Astrocyte (in vitro differentiated cells and primary cell): ENCODE measurements at regions not wholly inside any gene's neighbourhood (a gene's known extent, or its start where the extent isn't known, plus 50 kb on each side); places are given as distances from the start of the nearest gene placed in this dataset.

Source experiments
- DNase-seq: peaks from one replicate; pipeline ENCODE4 v3.0.0-alpha.2; 2010; ENCODE audit warnings: low read depth
- FAIRE-seq: peaks from 2 replicates; lab custom pipeline; 2011; peaks lifted over from hg19 to GRCh38; lab: Jason Lieb, UNC
- H2AFZ ChIP-seq: 2 replicates; pipeline ENCODE4 v1.6.0; 2012; ENCODE audit warnings: low read depth, low read length, inconsistent platforms
- H3K27ac ChIP-seq: 2 replicates; pipeline ENCODE4 v1.5.1; 2011; ENCODE audit warnings: low read depth, low read length, inconsistent platforms
- H3K27me3 ChIP-seq: 2 replicates; pipeline ENCODE4 v1.6.0; 2011; ENCODE audit warnings: low read length, inconsistent platforms; ENCODE audit not compliant: insufficient read depth
- H3K36me3 ChIP-seq: 2 replicates; pipeline ENCODE4 v1.5.1; 2011; ENCODE audit warnings: low read length, inconsistent platforms; ENCODE audit not compliant: insufficient read depth
- H3K4me1 ChIP-seq: 2 replicates; pipeline ENCODE4 v1.5.1; 2011; ENCODE audit warnings: low read length, inconsistent platforms; ENCODE audit not compliant: insufficient read depth
- H3K4me2 ChIP-seq: 2 replicates; pipeline ENCODE4 v1.6.0; 2012; ENCODE audit warnings: low read length, inconsistent platforms
- H3K4me3 ChIP-seq: 2 replicates; pipeline ENCODE4 v1.5.1; 2011; ENCODE audit warnings: low read depth, mild to moderate bottlenecking, low read length, inconsistent platforms; ENCODE audit not compliant: insufficient read depth
- H3K79me2 ChIP-seq: 2 replicates; pipeline ENCODE4 v1.6.0; 2012; ENCODE audit warnings: mild to moderate bottlenecking, low read length, inconsistent platforms; ENCODE audit not compliant: insufficient read depth
- H3K9ac ChIP-seq: 2 replicates; pipeline ENCODE4 v1.6.0; 2012; ENCODE audit warnings: mild to moderate bottlenecking, low read length, inconsistent platforms
- H3K9me3 ChIP-seq: 2 replicates; pipeline ENCODE4 v1.5.1; 2012; ENCODE audit warnings: low read depth, mild to moderate bottlenecking, low read length, inconsistent platforms; ENCODE audit not compliant: insufficient read depth
- H4K20me1 ChIP-seq: 2 replicates; pipeline ENCODE4 v1.6.0; 2012; ENCODE audit warnings: low read length, inconsistent platforms; ENCODE audit not compliant: insufficient read depth
- H3K27ac Mint-ChIP-seq: one replicate; pipeline ENCODE4 v1.8.0; 2021; ENCODE audit warnings: mild to moderate bottlenecking, mixed read lengths; ENCODE audit not compliant: unreplicated experiment
- H3K27me3 Mint-ChIP-seq: one replicate; pipeline ENCODE4 v1.8.0; 2021; ENCODE audit warnings: low read depth, mixed read lengths; ENCODE audit not compliant: unreplicated experiment
- H3K36me3 Mint-ChIP-seq: one replicate; pipeline ENCODE4 v1.8.0; 2021; ENCODE audit warnings: low read depth, mixed read lengths; ENCODE audit not compliant: unreplicated experiment
- H3K4me1 Mint-ChIP-seq: one replicate; pipeline ENCODE4 v1.8.0; 2021; ENCODE audit warnings: low read depth, mixed read lengths; ENCODE audit not compliant: unreplicated experiment
- H3K4me3 Mint-ChIP-seq: one replicate; pipeline ENCODE4 v1.8.0; 2021; ENCODE audit warnings: mild to moderate bottlenecking, moderate library complexity, mixed read lengths; ENCODE audit not compliant: unreplicated experiment
- H3K9me3 Mint-ChIP-seq: one replicate; pipeline ENCODE4 v1.8.0; 2021; ENCODE audit warnings: mild to moderate bottlenecking, mixed read lengths; ENCODE audit not compliant: unreplicated experiment
- EZH2 ChIP-seq: IDR thresholded peaks from 2 replicates; pipeline ENCODE4 v1.6.1; 2012; ENCODE audit warnings: mild to moderate bottlenecking, low read length, inconsistent platforms; ENCODE audit not compliant: insufficient read depth
- TF ChIP-seq, protein P1 (sequence below): IDR thresholded peaks from 2 replicates; pipeline ENCODE4 v1.5.1; 2011; ENCODE audit warnings: low read depth, mild to moderate bottlenecking, inconsistent platforms, low read length, moderate library complexity; ENCODE audit not compliant: insufficient read depth

DNA sequence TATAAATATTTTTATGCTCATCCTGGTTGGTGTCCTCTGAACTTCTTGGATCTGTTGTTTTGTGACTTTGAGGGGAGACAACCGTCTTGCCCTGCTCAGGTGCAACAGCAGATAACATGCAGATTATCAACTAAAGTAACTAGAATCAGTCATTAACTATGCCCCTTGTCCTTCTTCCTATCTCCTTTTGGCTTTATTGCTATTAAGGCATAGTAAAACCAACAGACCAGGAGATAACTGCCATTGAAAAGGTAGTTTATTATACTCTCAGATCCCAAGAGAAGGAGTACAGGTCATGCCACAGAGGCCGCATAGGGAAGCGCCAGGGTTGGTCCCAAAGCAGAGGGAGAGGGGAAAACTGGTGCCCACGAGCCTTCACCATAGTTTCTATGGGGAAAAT lies 418.2 kb downstream of the GJA1 start:
- Mint-ChIP-seq H3K4me3 (no peak overlapping the region), H3K27me3 (no peaks in the 10 kb centered on the region), H3K27ac (no peak overlapping the region), H3K9me3 (no peaks in the 10 kb centered on the region), H3K36me3 (peaks cover 2% of the 10 kb centered on the region), H3K4me1 (peaks cover 18% of the 10 kb centered on the region)
- no peaks in the 10 kb centered on the region for H3K79me2 ChIP-seq
- H3K4me3 ChIP-seq = no peak overlapping the region
- H3K27ac ChIP-seq = no peak overlapping the region
- no peaks in the 10 kb centered on the region for H3K36me3 ChIP-seq
- H2AFZ ChIP-seq = no peak overlapping the region
- no peaks in the 10 kb centered on the region for H4K20me1 ChIP-seq
- H3K4me1 ChIP-seq = peaks cover 11% of the 10 kb centered on the region
- no peaks in the 10 kb centered on the region for H3K9me3 ChIP-seq
- TF ChIP-seq EZH2 = no peak
- TF ChIP-seq, protein P1, sequence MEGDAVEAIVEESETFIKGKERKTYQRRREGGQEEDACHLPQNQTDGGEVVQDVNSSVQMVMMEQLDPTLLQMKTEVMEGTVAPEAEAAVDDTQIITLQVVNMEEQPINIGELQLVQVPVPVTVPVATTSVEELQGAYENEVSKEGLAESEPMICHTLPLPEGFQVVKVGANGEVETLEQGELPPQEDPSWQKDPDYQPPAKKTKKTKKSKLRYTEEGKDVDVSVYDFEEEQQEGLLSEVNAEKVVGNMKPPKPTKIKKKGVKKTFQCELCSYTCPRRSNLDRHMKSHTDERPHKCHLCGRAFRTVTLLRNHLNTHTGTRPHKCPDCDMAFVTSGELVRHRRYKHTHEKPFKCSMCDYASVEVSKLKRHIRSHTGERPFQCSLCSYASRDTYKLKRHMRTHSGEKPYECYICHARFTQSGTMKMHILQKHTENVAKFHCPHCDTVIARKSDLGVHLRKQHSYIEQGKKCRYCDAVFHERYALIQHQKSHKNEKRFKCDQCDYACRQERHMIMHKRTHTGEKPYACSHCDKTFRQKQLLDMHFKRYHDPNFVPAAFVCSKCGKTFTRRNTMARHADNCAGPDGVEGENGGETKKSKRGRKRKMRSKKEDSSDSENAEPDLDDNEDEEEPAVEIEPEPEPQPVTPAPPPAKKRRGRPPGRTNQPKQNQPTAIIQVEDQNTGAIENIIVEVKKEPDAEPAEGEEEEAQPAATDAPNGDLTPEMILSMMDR = no peak
- no peak overlapping the region for H3K9ac ChIP-seq
- no peak for DNase-seq
- no peak overlapping the region for H3K4me2 ChIP-seq
- H3K27me3 ChIP-seq = no peaks in the 10 kb centered on the region
- no peak for FAIRE-seq

DNA sequence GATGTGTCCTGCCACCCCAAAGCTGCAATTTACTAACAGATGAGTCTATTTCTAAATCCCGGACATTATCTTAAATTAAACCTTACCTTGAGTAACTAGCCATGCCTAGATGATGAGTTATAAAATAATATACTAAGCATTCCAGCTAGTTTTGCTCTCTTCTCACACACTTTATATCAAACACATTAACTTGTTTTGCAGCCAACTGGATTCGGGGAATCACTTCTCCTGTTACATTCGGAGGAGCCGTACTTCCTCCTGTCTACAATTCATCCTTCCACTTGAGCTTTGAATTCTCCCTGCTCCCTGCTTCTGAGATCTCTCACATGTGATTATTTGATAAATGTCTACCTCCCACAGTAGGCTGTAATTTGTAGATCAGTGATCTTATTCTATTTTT lies 420.1 kb downstream of the GJA1 start:
- no peak overlapping the region for H3K4me3 Mint-ChIP-seq
- peaks cover 2% of the 10 kb centered on the region for H3K36me3 Mint-ChIP-seq
- FAIRE-seq = no peak
- no peak for TF ChIP-seq EZH2
- TF ChIP-seq, protein P1 = no peak
- no peaks in the 10 kb centered on the region for H3K9me3 ChIP-seq
- no peaks in the 10 kb centered on the region for H3K27me3 Mint-ChIP-seq
- no peak for DNase-seq
- no peaks in the 10 kb centered on the region for H3K27me3 ChIP-seq
- no peaks in the 10 kb centered on the region for H3K9me3 Mint-ChIP-seq
- H3K4me2 ChIP-seq = no peak overlapping the region
- H3K9ac ChIP-seq = no peak overlapping the region
- no peak overlapping the region for H3K27ac Mint-ChIP-seq
- H3K4me1 Mint-ChIP-seq = peaks cover 10% of the 10 kb centered on the region
- no peaks in the 10 kb centered on the region for H4K20me1 ChIP-seq
- H3K4me1 ChIP-seq = peaks cover 4% of the 10 kb centered on the region
- no peaks in the 10 kb centered on the region for H3K36me3 ChIP-seq
- no peak overlapping the region for H2AFZ ChIP-seq
- no peaks in the 10 kb centered on the region for H3K79me2 ChIP-seq
- H3K27ac ChIP-seq = no peak overlapping the region
- H3K4me3 ChIP-seq = no peak overlapping the region

DNA sequence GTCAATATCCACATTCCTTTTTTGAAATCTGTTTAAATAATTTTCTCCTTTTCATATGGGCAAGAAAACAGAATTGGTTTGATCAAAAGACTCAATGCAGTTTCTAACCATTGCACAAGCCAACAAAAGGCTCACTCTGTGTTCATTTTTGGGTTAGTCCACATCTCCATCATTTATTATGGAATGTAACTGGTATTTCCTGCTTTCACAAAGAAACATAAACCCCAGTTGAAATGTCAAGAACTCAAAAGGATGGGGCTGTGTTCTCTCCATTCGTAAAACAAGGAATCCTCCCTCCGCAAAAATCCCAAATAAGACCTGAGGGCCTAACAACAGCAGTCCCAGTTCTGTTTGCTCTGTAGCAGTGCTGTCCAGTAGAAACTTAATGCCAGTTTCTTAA lies 420.9 kb downstream of the GJA1 start:
- H3K36me3 Mint-ChIP-seq = peaks cover 2% of the 10 kb centered on the region
- H3K4me1 Mint-ChIP-seq = peaks cover 5% of the 10 kb centered on the region
- H3K36me3 ChIP-seq = no peaks in the 10 kb centered on the region
- no peak overlapping the region for H3K4me3 ChIP-seq
- no peak overlapping the region for H2AFZ ChIP-seq
- DNase-seq (peak; percentile 45), FAIRE-seq (peak; percentile 17)
- no peaks in the 10 kb centered on the region for H3K27me3 Mint-ChIP-seq
- no peaks in the 10 kb centered on the region for H3K79me2 ChIP-seq
- H3K4me3 Mint-ChIP-seq = no peak overlapping the region
- H4K20me1 ChIP-seq = no peaks in the 10 kb centered on the region
- H3K4me1 ChIP-seq = peaks cover 4% of the 10 kb centered on the region
- H3K9me3 ChIP-seq = no peaks in the 10 kb centered on the region
- no peaks in the 10 kb centered on the region for H3K9me3 Mint-ChIP-seq
- H3K9ac ChIP-seq = no peak overlapping the region
- H3K27ac Mint-ChIP-seq = peak overlapping the region; percentile 69
- no peak overlapping the region for H3K4me2 ChIP-seq
- TF ChIP-seq, protein P1 = no peak
- TF ChIP-seq EZH2 = no peak
- no peak overlapping the region for H3K27ac ChIP-seq
- no peaks in the 10 kb centered on the region for H3K27me3 ChIP-seq
